ENCODE measurements at regions not wholly inside any gene's neighbourhood (a gene's known extent, or its start where the extent isn't known, plus 50 kb on each side); places are given as distances from the start of the nearest gene placed in this dataset.

DNA sequence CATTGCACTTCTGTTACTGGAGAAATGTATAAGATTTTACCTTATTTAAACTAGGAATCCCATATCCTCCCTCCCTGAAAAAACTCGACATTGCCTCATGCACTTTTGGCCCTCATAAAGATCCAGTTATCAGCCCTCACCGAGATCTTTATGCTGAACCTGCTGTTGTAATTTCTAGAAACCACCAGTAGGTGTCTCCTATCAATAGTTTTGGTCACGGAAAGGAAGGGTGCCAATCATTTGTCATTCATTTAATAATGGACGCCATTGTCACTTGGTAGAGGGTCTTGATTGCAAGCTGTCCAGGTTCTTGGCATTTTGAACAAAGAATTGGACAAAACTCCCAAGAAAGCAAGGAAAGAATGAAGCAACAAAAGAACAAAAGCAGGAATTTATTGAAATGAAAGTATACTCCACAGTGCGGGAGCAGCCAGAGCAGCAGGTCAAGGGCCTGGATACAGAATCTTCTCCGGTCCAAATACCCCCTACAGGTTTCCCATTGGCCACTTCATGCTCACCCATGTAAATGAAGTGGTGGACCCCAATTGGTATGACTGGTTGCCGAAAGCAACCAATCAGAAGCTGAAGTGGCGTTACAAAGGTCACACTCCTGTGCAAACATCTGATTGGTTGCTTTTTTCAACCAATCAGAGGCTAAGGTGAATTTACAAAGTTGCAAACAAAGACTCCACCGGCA lies 524.3 kb downstream of the PSAT1 start:
- no peak for DNase-seq

DNA sequence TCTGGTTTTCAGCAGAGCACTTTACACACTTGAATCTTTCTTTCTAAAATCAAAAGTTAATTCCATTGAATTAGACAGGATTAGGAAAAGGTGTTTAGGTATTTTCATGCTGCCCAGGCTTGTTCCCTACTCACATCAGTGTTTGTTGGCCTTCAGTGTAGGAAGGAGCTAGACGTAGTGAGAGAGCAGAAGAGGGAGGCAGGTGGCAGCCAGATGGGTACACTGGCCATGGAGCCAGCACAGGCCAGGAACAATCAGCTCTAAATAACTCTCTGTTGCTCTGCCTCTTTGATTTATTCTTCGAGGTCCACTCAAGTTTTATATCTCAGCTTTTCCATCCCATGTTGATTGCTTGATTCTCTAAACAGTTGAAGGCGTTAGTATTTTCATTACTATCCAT lies 529.6 kb downstream of the PSAT1 start:
- no peak for DNase-seq

DNA sequence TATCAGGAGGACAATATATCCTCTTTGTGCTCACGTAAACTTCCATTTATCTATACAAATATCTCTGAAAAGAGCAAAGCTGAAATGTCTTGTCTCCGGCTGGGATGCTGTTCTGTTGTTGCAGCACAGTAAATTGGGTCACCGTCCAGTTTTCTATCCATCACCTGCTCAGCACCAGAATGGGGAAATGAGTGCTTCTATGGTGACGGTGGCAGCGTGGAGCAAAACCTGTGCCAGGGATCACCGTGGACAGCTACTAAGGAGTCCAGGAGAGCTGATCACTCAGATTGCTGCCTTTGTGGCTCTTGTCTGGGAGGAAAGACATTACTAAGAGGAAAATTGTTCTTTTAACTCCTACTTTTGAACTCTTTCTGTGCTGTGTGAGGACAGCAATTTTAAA lies 531.6 kb downstream of the PSAT1 start:
- no peak for DNase-seq

DNA sequence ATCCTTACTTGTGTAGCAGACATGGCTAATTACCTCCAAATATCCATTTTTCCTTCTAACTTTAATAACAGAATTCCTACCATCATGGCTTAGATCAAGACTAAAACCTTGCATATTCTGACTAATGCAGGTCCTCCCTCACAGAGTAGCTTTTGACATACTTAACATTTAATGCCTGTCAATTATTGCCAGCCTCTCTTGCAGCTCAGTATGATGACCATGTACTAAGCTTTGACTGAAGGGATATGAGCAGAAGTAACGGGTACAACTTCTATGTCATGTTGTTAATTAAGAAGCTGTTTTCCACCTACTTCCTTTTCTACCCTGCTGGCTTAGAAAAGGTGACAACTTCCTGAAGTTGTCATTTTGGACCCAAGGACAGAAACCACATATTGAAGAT lies 533.4 kb downstream of the PSAT1 start:
- DNase-seq = no peak

DNA sequence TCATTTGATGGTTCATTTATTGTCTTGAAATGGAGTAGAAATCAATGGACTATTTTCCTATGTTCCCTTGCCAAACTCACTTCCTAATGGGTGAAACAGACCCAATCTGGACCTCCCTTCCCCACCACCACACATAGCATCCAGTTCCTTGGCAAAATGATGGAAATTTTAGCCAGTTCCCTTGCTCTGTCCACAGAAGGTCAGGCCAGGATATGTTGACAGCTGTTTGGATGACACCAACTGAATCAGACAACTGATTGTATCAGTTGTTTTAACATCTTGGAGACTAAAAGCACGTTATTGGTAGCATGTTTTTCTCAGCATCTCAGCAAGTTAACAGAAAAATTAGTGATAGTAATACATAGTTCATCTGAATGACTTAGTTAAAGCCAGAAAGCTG lies 534.8 kb downstream of the PSAT1 start:
- no peak for DNase-seq

DNA sequence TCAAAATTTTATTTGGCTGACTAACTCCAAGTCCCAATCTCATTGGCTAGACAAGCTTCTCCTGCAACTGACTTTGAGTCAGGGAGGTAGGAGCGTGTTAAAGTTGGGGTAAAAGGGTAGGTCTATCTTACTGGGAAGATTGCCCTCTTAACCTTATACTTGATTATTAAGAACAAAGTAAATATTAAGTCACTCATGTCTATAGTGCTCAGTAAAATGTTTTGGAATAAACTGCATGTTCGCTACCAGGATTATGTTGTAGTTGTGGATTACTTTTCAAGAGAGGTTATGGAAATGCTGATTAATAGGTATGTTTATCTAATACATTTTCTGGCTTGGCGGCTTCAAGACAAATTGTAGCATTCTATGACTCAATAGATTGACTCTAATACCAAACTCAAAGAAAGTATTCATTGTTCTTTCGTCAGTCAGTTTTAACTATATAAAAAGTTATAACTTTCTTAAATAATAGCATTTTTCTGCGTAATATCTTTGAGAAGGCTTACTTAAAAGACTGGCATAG lies 539.1 kb downstream of the PSAT1 start:
- DNase-seq = no peak

DNA sequence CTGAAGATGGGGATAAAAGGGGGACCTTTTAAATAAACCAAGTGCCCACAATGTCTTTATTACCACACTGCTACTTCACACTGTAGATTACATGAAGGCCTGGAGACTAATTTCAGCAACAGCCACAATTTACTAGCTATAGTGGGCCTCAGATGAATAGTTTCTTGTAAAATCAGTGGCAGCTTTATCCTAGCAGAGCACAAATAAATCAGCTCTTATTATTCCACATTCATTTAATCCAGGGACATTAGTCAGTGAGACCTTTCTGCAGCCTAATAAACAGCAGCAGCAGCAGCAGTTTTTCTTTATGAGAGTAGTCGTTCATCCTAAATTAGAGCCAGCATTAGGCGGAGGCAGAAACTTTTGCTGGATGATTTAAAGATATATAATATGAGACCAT lies 542.3 kb downstream of the PSAT1 start:
- no peak for DNase-seq

DNA sequence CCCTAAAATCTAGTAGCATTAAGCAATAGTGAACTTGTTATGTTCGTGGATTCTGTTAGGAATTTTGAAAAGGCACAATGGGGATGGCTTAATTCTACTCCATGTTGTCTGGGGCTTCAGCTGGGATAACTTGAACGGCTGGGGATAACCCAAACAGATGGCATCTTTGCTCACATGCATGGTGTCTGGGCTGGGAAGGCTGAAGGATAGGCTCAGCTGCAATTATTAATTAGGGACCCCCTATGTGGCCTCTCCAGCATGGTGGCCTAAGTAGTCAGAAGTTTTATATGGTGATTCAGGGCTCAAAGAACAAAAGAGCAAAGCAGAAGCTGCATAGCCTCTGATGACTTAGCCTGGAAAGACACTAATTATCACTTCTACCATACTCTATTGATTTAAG lies 551.1 kb downstream of the PSAT1 start:
- no peak for DNase-seq

DNA sequence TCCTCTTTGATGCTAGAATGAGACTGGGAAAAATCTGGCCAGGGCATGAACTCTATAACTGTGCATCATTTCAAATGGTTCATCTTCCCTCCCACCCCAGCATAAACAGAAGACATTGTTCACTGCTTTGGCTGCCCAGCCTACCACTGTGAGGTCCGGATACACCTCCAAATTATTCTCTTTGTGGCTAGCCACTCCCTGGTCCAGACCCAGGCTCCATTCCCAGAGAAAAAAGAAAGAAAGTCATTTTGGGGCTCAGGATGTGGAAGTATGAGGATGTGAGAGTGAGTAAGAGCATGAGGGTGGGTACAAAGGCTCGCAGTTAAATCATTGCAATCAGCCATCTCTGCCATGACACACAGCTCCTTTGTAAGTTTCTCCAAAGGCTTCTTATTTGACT lies 559.2 kb downstream of the PSAT1 start:
- no peak for DNase-seq

DNA sequence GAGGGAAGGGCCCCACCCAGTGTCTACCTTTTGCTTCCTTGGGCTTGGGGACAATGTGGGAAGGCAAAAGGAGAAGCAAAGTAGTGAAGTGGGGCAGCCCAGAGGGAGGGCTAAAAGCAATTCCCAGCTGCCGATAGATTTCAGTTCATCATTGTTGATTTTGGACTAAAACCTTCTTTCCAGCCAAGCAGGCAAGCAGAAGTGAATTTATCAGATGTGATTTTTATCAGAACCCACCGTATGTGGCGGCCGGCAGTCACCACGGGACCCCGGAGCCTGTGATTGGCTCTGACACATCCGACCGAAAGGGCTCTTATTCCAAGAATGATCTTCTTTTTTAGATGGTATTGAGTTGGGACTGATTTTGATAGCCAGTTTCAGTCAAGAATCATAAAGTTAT lies 559.9 kb downstream of the PSAT1 start:
- no peak for DNase-seq

DNA sequence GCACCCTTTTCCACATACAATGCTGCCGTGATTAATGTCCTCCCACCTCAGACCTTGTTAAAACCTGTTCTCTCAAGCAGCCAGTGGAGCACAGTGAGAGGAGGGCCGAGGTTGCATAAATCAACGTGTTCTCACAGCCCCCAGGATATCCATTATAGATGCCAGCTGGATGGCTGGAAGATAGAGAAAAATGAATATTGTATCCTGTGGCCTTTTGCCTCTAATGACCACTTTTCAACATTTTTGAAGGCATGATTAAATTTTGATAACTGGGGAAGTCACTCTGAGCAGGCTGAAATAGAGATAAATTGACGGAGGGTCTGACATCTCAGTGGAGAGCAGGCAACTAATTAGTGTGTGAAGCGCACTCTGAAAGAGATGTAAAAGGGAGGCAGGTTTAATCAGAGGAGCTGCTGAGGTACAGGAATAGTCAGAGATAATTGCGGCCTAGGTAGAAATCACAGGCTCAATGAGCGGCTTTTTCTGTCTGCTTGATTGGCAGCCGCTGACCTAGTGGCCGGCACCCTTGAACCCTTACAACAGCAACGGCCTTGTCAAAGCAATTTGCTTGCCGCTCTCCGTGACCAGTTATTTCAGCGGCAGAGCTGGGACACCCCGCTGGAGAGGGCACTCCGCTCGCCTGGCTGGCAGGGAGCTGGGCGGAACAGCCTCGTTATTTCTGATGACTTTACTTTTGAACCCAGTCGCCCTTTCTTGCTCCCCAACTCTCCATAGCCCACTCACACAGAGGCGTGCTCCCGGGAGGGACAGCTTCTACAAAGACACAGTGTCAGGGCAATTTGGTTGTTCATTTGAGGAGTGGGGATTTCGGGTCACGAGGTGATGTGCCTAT lies 560.7 kb downstream of the PSAT1 start:
- DNase-seq = no peak

DNA sequence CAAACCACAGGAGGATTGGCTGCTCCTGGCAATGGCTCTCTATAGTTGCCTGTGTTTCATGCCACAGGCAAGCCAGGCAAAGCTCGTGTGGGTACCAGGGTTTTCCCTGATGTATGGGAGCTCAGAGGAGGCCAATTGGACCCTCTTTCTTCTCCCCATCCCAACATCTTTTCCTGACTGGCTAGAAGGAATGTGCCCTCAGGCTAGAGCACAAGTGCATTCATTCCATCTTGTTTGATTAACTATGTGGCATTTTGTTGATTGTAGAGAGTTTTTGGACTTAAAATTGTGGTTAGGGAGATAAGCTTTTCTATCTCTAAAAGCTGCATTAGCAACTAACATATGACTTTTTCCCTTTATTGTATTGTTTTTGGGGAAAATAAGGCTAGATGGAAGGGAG lies 561.3 kb downstream of the PSAT1 start:
- no peak for DNase-seq

DNA sequence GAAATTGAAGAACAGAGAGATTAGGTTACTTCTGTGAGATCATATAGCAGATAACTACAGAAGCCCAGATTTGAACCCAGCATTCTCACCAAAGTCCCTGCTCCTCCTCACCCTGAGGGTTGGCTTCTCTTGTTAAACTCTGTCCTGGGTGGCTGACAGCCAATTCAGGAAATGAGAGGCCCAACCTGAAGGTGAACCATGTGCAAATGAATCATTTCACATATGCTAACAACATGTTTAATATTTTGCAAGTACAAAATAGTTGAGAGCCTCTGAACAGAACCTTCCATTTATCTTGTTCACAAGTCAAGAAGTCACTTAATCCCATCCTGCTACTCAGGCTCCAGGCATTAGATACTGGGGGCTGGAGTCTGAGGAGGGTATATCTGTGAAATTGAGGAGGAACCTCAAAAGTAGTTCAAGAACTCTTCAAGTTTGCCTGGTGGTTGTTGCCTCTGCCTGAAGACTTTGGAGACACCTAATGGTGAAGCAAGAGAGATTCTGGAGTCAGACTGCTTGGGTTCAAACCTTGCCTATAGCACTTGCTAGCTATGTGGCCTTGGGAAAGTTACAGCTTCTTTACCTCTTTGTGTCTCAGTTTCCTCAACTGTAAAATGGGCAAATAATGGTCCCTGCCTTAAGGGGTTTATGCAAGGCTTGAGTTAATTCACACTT lies 564.0 kb downstream of the PSAT1 start:
- DNase-seq = no peak

DNA sequence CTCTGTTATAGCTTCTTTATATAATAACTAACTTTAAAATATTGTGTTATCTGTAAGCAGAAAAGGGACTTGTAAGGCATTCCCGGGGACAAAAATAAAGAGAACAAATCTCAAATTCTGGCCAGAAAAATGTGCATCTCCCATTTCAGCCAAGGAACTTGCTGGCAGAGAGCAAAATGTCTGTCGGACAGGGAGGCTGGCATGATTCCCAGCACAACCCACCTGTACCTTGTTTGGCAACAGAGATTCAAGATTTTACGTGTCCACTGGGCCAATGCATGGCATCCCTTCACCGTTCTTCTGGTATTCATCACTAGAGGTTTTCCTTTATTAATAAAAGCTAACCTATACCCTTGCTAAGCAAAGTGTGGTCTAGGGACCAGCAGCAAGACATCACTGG lies 566.6 kb downstream of the PSAT1 start:
- no peak for DNase-seq

DNA sequence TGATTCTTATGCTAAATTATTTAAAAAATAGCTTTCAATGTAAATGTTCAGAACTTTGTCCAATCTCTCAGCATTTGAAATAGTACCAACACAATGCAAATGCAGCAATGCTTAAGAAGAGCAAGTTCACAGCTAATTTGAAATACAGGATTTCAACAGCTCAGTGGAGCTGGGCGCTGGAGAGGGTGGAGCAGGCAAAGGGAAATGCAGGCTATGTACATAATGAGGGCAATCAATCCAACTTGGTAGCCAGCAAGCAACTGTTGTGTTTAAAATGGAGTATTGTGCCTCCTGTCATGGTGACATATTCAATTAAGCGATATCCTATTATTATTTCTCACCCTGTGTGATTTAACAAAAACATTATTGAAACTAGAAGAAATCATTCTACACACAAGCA lies 568.8 kb downstream of the PSAT1 start:
- no peak for DNase-seq

DNA sequence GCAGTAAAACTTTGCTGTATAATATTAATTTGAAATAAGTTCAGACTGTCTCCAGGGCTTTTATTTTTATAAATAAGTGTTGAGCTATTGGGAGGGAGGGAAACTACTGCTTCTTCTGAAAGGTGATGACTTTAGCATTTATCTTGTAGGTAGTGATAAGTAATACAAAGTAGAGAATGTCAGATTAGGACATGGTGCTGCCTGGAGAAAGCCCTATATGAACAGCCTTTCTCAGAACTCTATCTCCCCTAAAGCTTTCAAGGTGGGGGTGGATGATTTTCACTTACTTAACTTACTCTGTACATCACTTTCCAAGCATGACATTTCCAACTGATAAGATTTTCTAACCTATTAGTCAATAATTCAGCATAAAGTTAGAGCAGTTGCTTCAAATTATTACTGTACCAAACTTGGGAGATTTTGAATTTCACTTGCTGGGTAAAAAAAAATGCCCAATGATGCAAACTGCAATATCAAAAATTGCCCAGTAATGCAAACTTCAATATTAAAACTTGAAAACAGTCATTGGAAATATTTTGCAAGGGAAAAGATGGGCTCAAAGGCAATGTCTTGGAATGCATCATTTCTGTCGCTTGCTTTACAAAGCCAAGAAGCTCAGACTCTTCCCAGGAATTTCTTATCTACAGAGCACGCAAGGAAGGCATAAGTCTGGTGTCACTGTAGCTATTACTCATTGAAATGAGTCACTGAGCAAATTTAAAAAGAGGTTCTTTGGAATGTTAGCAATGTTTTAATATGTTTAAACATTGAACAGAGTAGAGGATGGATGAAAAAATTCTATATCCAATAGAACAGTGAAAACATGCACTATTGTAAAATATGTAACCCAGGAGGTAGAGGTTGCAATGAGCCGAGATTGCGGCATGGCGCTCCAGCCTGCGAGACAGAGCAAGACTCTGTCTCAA lies 569.5 kb downstream of the PSAT1 start:
- DNase-seq = no peak

DNA sequence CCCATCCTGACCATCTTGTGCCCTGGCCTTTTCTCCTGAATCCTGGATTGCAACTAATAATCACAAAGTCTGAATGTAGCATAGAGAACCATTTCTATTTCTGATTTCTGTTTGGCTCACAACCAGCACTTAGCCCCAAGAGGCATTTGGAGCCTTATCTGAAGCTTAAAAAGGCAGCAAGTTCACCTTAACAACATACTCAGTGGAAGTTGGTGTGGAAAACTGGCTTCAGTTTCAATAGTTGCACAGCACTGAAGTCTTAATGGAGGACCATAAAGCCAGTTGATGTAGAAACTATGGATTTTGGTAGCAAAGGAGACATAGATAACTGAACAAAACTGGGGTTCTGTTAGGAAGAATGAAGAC lies 574.1 kb downstream of the PSAT1 start:
- DNase-seq = no peak

DNA sequence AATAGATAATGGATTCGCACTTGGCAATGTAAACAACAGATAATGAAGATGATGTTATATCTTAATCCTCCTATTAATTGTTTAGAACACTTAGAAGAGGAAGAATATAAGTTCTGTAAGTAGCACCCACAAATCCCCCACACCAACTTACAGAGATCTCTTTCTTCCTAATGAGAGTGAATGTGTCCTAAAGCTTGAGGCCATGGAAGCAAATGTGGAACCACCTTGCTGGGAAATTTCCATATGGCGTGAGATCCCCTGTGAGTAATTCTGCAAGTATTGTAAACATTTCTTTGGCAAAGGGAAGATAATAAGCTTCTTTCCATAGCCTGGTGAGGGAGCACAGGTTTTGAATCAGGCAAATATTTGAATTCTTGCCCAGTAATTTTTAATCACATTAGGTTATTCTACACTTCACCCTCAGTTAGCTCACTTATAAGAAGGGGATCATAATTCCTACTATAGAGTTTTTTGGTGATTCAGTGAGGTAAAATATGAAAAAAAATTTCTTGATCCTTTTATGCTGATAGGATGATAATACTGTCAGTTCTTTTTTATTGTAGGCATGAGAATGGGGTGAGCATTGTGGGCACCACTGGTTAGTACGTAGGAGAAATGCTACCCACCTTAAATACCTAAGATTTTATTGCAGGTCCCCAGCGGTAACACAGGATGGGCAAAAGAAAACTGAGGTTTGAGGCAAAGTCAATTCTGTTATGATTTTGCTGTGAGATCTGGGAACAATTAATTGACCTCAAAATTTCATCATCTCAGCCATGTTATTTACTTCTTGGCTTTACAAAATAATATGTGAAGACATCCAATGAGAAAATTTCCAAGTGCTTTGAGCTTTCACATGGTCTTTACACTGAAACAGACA lies 574.8 kb downstream of the PSAT1 start:
- DNase-seq = no peak

DNA sequence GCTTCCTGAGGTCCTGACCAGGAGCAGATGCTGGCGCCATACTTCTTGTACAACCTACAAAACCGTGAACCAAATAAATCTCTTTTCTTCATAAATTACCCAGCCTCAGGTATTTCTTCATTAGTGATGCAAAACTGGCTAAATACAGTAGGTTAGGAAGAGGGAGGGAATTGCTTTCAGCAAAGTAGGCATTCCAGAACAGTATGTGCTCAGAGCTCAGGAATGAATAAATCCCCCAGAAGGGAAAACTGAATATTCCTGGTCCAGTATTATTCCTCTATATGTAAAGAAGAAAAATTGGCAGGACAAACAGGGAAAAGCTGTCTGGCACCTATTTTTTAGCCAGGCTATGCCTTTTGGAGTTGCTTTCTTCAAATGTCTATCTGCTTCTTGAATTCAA lies 577.1 kb downstream of the PSAT1 start:
- DNase-seq = no peak

DNA sequence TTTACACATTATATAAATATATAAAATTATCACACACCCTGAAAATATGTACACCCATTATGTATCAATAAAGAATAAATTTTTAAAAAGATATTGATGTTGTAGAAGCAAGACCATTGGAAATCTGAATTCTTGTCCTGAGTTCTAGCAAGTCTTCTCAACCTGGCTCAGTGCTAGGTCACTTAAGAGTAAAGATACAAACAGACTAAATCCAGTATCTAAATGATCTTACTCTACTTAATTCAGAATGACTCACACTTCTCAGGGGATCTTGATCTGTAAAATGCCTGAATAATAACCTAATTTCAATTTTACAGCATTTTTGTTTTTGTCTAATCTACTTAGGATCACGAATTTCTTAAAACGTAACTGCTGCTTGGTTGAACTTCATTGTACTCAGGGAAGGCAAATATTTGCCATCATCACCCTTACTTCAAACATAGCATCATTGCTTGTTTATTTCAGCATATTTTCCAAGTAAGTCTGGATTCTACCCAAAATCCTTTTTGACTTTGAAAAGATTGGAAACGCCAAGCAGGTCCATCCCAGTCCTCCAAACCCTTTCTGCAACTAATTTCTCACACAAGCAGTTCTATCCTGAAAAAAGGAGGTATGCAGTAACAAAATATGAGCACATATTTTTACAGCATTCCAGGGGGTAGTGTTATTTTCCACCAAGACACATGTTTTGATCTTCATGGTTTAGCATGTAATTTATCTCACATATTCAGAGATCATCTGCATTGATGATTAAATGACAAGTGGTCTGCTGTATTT lies 582.6 kb downstream of the PSAT1 start:
- no peak for DNase-seq

DNA sequence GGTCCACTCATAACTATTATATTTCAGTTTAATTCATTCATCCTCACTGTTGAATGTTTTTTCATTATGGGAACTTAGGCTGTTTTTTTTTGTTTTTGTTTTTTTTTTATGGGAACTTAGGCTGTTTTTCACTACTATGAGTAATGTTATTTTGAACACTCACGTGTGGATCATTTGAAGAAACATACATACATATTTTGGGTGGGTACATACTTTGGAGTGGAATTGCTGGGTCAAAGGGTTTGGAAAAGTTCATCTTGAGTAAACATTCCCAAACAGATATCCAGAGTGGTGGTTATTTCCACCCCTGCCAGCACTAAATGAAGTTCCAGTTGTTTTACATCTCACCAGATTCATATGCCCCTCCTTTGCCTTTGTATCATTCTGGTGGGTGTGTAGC lies 584.4 kb downstream of the PSAT1 start:
- no peak for DNase-seq
